Calu3 (cell line): ENCODE measurements at regions not wholly inside any gene's neighbourhood (a gene's known extent, or its start where the extent isn't known, plus 50 kb on each side); places are given as distances from the start of the nearest gene placed in this dataset.

Source experiments
- BruUV-seq: library from RNA; stranded (reverse); fragments of 400-500 nt; replicated peaks from 2 replicates; lab custom pipeline; 2021; lab: Mats Ljungman, UMichigan
- CTCF ChIA-PET: fragments of 300-600 bp; sonication (Branson Sonifier 250); formaldehyde crosslinking; loops from one replicate; lab custom pipeline; 2022; ENCODE audit warnings: antibody characterized with exemption; lab: Charles Lee
- DNase-seq: peaks from one replicate; pipeline ENCODE4 v3.0.0; 2022
- H3K27ac Mint-ChIP-seq: one replicate; pipeline ENCODE4 v1.8.0; 2022; ENCODE audit warnings: mixed read lengths; ENCODE audit not compliant: unreplicated experiment
- H3K27me3 Mint-ChIP-seq: one replicate; pipeline ENCODE4 v1.8.0; 2022; ENCODE audit warnings: mixed read lengths; ENCODE audit not compliant: unreplicated experiment
- H3K36me3 Mint-ChIP-seq: one replicate; pipeline ENCODE4 v1.8.0; 2022; ENCODE audit warnings: mild to moderate bottlenecking, moderate library complexity, mixed read lengths; ENCODE audit not compliant: insufficient read depth, unreplicated experiment
- H3K4me1 Mint-ChIP-seq: one replicate; pipeline ENCODE4 v1.8.0; 2022; ENCODE audit warnings: mild to moderate bottlenecking, low read depth, mixed read lengths; ENCODE audit not compliant: unreplicated experiment
- H3K4me3 Mint-ChIP-seq: one replicate; pipeline ENCODE4 v1.8.0; 2022; ENCODE audit warnings: mild to moderate bottlenecking, low read depth, moderate library complexity, mixed read lengths; ENCODE audit not compliant: unreplicated experiment
- H3K9me3 Mint-ChIP-seq: one replicate; pipeline ENCODE4 v1.8.0; 2022; ENCODE audit warnings: low read depth, mixed read lengths; ENCODE audit not compliant: unreplicated experiment
- CTCF ChIP-seq: fragments of 200-600 bp; IDR thresholded peaks from one replicate; pipeline ENCODE4 v1.8.0; 2022; ENCODE audit warnings: antibody characterized with exemption; ENCODE audit not compliant: unreplicated experiment
- intact Hi-C: fragments of 100-400 bp; cut with micrococcal nuclease; formaldehyde crosslinking; loops from one replicate; pipeline ENCODE4 v1.10.0; 2022; ENCODE audit not compliant: unreplicated experiment

GRCh38 chr1:192756847-192757246 is 52.0 kb upstream of the RGS2 start:
- no peak for DNase-seq
- intact Hi-C loops: no loop called here
- H3K9me3 Mint-ChIP-seq: no peaks in the 10 kb centered on the region
- BruUV-seq: no TSS peak
- no peak overlapping the region for H3K27ac Mint-ChIP-seq
- H3K36me3 Mint-ChIP-seq: no peaks in the 10 kb centered on the region
- no peak overlapping the region for H3K4me3 Mint-ChIP-seq
- TF ChIP-seq CTCF: no peak
- peaks cover 9% of the 10 kb centered on the region for H3K4me1 Mint-ChIP-seq
- CTCF ChIA-PET: no interaction called here
- no peaks in the 10 kb centered on the region for H3K27me3 Mint-ChIP-seq

GRCh38 chr1:192758492-192758891 is 50.3 kb upstream of the RGS2 start:
- no peaks in the 10 kb centered on the region for H3K36me3 Mint-ChIP-seq
- DNase-seq: no peak
- no TSS peak for BruUV-seq
- no peak overlapping the region for H3K27ac Mint-ChIP-seq
- CTCF ChIA-PET: no interaction called here
- peaks cover 24% of the 10 kb centered on the region for H3K4me1 Mint-ChIP-seq
- H3K9me3 Mint-ChIP-seq: peaks cover 4% of the 10 kb centered on the region
- intact Hi-C loops: no loop called here
- no peak overlapping the region for H3K4me3 Mint-ChIP-seq
- no peaks in the 10 kb centered on the region for H3K27me3 Mint-ChIP-seq
- no peak for TF ChIP-seq CTCF
